ENCODE measurements at regions not wholly inside any gene's neighbourhood (a gene's known extent, or its start where the extent isn't known, plus 50 kb on each side); places are given as distances from the start of the nearest gene placed in this dataset.

DNA sequence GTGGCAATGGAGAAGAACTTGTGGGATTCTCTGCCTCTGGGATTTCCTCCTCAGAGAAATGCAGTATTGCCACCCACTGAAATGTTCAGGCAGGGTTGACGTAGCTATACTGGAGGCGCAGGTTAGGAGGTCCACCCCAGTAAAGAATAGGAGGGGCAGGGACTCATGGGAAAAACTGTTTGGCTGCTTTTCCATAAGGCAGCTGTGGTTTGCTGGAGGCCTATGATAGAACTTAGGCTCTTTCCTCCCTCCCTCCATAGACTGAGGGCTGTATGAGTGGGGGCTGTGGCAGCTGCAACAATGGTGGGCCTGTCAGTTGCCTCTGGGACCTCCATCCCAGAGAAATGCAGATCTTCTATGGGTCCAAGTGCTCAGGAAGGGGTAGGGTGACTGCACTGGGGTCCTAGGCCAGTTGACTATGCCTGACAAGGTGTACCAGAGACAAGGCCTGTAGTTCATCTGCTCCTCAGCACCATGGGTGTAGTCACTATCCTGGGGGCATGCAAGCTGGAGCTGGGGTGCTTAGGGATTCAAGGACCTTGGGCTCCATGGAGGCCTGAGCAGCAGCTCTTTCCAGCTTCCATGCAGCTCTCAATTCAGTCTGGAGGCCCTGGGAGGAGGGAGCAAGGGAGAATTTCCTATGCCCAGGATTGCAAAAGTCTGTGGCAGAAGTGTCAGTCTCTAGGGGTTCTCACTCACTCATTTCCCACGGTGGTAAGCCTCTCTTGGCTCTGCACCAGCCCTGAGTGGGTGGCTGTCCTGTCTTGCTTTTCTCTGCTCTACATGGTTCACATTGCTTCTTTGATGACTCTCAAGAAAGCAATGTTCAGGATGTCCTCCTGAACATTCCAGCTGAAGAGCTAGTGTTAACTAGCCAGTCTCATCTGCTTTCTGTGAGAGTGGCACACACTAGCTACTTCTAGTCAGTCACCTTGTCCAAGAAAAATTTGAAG is 353.0 kb downstream of the IDS start:
- DNase-seq: no peak

DNA sequence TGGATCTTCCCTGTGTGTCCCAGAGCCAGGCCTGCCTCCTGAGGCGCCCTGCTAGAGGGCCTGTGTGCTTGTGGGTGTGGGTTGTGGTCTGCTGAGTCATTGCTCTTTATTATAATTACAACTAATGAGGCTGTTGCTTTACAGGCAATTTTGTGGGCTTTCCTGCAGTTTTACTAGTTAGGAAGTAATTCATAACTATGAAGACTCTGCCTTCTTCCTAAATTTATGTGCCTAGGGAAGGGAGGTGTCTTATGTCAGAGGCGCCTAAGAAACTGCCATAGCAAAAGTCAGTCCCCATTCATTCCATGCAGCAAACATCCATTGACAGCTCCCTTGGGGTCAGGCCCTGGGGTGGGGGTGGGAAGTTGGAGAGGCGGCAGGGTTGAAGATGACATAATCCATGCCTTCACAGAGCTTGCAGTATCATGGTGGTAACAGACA is 359.2 kb downstream of the IDS start:
- DNase-seq: no peak

DNA sequence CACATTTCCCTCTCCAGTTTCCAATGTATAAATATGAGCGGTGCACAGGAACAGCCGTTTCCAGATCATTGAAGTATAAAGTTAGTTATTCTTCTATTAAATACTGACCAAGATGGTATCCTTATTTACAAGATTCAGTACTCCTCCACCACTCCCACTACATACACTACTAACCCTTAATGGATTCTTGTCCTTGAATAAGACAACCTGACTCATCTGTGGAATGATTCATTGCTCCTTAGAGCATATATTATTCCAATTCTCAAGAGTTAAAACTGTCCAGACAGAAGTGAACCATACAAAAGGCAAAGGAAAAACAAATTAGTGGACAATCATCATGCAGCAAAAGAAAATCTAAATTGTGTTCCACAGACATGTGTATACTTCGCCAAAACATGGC is 373.3 kb downstream of the IDS start:
- DNase-seq: no peak

DNA sequence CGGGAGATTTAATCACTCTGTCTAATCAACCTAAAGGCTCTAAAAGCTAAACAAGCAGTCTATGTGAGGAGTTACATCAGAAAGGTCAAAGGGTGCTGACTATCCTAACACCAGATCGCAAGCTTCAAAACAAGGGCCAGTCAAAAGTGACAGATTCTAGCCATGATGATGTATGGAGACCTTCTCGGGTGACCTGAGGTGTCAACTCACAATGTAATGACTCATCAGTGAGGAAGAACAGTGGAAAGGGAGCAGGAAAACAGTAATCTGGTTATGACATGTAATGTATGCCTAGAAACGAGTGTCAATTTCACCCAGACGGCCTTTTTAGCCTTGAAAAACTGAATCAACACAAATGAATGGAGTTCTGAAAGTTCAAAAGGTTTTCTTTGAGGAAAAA is 375.3 kb downstream of the IDS start:
- no peak for DNase-seq

DNA sequence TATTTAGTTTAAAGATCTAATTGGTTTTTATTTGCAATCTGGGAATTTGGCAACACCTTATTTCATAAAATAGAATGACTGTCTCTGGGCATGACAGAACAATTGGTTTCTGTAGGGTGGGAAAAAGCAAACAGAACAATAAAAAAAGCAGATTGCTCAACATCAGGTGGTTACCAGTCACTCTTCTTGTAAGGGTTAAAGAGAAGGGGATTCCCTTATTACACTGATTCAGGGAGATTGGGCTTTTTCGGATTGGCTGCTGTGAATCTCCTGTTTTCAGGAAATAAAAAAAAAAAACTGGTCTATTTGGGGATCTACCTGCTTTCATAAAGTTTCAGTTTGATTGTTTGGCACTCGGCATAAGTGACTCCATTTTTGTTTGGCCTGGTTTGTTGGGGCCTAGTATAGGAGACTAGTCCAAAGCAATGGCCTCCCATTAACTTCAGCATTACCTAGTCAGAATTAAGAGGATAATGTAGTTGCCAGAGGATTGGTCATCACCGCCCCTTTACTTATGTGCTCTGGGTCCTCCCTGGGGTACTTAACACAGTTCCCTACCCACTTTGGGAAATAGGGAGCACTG is 380.5 kb downstream of the IDS start:
- no peak for DNase-seq

DNA sequence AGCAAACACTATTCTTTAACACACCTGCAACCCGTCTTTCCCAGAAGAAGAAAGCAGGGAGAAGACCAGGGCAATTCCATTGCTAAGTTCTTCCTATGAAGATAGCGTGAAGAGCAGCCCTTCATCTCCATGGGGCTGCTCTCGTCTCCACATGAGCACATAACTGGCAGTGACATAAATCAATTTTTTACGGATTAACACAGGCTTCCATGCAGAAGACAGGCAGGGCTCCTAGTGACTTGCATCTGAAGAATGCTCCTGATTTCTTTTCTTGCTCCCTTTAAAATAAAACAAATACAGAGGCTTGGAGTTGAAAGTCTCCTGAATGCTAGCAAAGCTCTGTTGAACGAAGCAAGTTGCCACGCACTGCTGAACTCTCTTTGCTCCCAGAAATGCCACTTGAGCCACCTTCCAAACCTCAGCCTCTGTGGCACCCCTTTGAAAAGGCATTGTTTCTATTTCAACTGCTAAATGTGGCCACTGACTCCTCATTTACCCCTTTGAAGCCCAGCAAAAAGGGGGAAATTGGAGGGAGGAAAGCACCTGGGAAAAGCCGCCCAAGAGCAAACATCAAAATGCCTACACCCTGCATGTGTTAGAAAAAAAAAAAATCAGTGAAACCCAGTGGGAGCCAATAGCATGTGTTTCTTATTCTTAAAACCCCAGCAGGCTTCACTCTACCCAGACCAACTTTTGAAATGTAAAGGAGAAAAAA is 383.7 kb downstream of the IDS start:
- no peak for DNase-seq

DNA sequence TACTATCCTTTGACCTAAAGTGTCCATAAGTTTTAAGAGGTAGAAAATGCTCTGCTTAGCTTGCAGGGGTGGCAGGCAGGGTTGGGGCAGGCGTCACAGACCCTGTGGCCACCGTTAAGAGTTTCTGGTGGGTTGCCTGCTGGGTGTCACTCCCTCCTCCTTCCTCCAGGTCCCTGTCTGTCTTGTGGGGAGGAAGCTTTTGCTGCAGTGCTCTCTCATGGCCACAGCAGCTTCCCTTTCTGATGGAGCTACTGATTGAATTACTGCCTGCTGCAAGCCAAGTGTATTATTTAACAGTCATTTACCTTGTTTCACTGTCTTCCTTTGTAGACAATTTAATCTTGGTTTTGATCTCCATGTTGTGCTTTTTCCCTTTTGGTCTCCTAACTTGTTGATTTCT is 384.6 kb downstream of the IDS start:
- no peak for DNase-seq

DNA sequence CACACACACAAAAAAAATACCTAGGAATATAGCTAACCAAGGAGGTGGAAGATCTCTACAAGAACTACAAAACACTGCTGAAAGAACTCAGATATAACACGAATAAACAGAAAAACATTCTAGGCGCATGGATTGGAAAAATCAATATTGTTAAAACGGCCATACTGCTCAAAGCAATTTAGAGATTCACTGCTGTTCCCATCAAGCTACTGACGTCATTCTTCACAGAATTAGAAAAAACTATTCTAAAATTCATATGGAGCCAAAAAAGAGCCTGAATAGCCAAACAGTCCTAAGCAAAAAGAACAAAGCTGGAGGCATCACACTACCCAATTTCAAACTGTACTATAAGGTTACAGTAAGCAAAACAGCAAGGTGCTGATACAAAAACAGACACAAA is 390.2 kb downstream of the IDS start:
- DNase-seq: no peak

DNA sequence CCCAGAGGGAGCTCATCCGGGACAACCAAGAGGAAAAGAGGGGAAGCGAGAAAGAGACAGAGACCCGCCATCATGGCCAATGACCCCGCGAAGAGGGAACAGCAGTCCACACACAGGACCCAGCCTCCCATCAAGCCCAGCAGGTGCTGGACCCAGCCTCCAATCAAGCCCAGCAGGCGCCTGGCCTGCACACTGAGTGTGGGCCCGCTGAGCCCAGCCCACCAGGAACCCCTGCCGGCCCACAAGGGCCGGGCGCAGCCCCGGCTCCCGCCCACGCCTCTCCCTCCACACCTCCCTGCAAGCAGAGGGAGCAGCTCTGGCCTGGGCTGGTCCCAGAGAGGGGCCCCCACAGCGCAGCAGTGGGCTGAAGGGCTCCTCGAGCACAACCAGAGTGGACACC is 391.1 kb downstream of the IDS start:
- no peak for DNase-seq

DNA sequence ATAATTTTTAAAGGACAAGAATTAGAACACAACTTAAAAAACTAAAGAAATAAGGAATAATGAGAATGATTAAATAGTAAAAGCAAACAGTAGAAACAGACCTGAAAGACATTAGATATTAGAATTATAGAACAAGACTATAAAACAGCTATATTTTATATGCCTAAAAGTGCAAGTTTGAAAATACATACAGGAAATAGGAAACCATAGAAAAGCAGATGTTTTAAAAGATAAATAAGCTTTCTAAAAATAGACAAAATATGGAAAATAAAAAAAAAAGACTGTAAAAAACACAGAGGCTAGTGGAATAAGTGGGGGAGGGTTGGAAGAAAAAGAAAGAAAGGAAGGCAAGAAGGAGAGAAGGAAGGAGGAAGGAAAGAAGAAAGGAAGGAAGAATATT is 407.3 kb downstream of the IDS start:
- DNase-seq: no peak

DNA sequence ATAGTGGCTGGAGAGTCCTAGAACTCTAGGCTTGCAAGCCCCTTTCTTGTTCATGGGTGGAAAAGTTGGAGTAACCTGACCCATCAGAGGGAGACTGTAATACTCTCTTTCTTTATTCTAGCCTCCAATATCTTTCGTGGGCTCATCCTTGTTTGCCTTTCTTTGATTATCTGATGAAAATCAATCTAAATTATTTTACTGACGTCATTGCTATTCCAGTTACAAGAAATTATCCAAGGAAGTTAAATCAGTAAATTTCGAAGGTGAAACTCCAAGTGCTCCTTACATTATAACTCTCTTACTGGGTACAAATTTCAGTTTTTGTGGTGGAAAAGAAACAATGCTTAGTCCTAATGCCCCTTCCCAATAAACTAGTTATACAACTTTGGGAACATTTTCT is 412.9 kb downstream of the IDS start:
- DNase-seq: no peak

DNA sequence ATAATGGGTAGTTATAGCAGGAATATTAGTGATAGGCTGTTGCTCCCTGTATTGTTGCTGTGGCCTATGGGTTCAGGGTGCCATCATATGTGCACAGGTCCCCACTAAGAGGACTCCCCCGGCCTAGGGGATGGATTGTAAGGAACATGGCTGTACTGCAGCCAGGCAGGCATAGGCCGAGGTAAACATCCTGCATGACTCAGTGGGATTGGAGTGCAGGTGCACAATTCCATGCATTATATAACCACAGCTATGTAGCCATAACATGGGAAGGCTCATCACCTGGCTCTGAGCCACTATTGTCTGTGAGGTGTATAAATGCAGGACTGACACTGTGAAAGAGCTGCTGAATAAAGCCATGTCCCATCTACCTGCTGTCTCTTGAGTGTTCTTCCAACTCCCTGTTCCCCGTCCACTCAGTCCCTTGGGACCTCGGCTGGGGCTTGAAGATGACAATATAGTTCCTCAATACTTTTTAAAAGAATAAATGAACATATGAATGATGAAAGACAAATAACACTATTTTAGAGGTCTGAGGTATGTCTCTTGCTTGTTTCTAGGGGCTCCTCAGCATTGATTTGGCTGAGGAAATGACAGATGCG is 425.2 kb downstream of the IDS start:
- no peak for DNase-seq

DNA sequence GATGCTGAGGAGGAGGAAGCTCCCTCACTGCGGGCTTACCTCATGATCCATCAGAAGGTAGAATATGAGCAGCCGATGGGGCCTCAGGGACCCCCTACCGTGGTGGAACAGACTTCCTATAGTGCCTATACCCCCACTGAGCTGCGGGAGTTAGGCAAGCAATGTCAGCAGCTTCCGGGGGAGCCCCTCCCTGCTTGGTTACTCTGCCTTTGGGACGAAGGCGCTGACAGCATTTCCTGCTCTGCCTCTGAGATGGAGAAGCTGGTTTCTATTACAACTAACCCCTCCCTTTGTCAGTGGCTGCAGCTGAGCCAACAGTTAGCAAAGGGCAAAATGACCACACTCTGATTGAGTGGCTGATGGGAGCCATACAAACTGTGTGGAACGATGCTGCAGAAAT is 430.7 kb downstream of the IDS start:
- peak in 1 of 2 donors; percentile 1 for DNase-seq

DNA sequence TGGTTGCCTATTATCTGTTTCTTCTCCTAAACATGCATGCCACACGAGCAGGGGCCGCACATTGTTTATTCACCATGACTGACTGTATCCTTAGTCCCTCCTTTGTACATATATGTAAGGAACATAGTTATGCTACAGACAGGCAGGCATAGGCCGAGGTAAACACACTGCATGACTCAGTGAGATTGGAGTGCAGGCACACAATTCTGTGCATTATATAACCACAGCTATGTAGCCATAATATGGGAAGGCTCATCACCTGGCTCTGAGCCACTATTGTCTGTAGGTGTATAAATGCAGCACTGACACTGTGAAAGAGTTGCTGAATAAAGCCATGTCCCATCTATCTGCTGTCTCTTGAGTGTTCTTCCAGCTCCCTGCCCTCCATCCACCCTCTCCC is 431.6 kb downstream of the IDS start:
- no peak for DNase-seq

DNA sequence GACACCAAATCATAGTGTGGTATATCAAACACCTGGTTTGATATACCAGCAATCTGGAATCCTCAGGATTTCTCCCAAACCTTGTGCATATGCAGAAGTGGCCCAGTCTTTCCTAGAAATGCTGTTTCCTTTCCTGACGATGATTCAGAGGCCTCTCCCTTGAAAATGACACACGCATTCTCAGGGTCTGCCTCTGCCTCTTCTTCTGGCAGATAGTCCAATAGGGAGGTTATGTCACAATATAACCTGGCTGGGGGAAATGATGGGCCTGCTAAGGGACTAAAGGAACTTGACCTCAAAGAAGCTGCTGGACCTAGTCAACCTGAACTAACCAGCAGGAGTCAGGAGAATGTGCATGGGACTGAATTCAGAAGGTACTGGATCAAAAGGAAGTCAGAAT is 435.2 kb downstream of the IDS start:
- DNase-seq: no peak

DNA sequence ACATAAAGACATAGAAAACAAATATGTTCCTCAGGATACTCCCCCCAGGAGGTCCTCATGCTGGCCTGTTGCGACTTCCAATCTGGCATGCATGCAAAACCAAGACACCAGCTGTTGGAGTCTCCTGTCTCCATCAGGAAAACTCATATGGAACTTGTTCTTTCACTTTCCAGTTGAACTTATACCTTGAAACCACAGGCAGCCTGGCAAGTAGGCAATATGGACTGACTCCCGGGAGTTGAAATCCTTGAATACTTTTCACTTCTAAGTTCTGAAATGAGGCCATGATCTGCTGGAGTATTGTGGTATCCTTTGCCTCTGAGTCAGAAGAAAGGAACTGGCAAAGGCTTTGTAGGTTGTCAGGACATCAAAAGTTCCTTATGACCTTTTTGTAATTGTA is 444.2 kb downstream of the IDS start:
- no peak for DNase-seq

Data from CD4-positive, alpha-beta T cell treated with Interferon alpha-2 for 1 hour (primary cell).